ENCODE measurements at regions not wholly inside any gene's neighbourhood (a gene's known extent, or its start where the extent isn't known, plus 50 kb on each side); places are given as distances from the start of the nearest gene placed in this dataset.

- TF ChIP-seq CTCF (IDR thresholded peaks at IDR 0.05; ENCODE audit: low read depth, low read length, poor library complexity, severe bottlenecking): no peak
- no peak for TF ChIP-seq EZH2phosphoT487 (IDR thresholded peaks at IDR 0.05; ENCODE audit: borderline replicate concordance, low read length)
Observed at GRCh38 chr9:129234491-129234890, 56.4 kb upstream of the IER5L start.

All from DOHH2 (cell line).